LNCaP clone FGC (cell line): ENCODE measurements at regions not wholly inside any gene's neighbourhood (a gene's known extent, or its start where the extent isn't known, plus 50 kb on each side); places are given as distances from the start of the nearest gene placed in this dataset.

ENCODE experiments used
- DNase-seq: peaks from one replicate; pipeline ENCODE4 v3.0.0-alpha.2; 2011; ENCODE audit warnings: low read depth
- H3K4me3 ChIP-seq: 2 replicates; pipeline ENCODE4 v1.5.1; 2011; ENCODE audit warnings: mild to moderate bottlenecking, low read depth, low read length, control low read depth
- TF ChIP-seq, protein P1 (sequence below): IDR thresholded peaks from 2 replicates; pipeline ENCODE4 v1.5.1; 2012; ENCODE audit warnings: mild to moderate bottlenecking; ENCODE audit not compliant: control insufficient read depth, insufficient read depth; ENCODE audit errors: extremely low read depth

DNA sequence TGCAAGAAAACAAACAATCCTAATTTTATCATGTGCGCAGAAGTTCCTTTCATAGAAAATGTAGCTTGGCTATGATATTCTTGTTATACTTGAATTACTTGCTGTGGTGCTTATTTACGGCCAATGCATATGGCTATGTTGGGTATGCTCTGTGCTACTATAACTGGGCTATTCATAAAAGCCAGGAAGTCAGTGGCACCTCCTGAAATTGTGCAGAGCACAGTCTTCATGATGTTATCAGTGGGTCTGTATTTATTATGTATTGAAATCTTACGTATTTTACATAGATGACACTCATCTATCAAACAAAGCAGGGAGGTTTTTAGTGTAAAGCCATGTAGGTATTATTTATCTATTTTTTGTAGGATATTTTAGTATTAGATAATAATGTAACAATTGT lies 196.5 kb upstream of the NAALADL2 start:
- TF ChIP-seq, protein P1, sequence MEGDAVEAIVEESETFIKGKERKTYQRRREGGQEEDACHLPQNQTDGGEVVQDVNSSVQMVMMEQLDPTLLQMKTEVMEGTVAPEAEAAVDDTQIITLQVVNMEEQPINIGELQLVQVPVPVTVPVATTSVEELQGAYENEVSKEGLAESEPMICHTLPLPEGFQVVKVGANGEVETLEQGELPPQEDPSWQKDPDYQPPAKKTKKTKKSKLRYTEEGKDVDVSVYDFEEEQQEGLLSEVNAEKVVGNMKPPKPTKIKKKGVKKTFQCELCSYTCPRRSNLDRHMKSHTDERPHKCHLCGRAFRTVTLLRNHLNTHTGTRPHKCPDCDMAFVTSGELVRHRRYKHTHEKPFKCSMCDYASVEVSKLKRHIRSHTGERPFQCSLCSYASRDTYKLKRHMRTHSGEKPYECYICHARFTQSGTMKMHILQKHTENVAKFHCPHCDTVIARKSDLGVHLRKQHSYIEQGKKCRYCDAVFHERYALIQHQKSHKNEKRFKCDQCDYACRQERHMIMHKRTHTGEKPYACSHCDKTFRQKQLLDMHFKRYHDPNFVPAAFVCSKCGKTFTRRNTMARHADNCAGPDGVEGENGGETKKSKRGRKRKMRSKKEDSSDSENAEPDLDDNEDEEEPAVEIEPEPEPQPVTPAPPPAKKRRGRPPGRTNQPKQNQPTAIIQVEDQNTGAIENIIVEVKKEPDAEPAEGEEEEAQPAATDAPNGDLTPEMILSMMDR, result no peak
- DNase-seq, result no peak
- H3K4me3 ChIP-seq, result no peak overlapping the region

DNA sequence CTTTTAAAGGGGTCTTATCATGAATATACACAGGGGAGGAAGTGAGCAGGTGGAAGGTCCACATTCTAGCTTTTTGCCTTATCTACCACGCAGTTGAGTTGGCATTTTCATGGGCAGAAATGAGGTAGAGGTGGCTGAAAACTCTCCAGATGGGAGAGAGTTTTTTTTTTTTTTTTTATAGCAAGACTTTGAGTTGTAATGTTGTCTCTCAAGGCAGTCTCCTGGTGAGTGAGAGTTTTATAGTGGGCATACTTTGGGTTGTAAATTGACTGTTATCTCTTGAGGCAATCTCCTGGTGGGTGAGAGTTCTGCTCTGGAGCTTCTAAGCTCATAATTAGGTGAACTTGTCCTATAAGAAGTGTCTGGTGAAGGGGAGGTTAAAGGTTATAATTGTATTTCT lies 191.7 kb upstream of the NAALADL2 start:
- no peak overlapping the region for H3K4me3 ChIP-seq
- TF ChIP-seq, protein P1, result no peak
- no peak for DNase-seq

DNA sequence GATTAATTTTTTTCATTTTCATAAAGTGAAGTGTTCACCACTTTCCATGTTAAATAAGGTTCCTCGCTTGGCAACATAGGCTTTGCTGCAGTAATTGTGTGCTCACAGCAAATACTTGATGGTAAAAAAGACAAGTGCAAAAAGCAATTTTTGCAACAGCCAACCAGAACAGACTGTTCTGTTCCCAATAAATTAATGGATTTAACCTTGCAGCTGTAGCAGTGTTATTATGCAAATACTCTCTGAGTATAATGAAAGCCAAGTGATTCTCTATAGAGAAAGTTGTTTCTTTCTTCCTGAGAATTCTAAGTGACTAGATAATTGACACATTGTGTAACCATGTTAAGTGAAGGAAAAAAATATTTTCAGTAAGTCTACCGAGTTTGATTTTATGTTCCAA lies 183.7 kb upstream of the NAALADL2 start:
- DNase-seq, result peak; percentile 13
- no peak overlapping the region for H3K4me3 ChIP-seq
- TF ChIP-seq, protein P1, result no peak

DNA sequence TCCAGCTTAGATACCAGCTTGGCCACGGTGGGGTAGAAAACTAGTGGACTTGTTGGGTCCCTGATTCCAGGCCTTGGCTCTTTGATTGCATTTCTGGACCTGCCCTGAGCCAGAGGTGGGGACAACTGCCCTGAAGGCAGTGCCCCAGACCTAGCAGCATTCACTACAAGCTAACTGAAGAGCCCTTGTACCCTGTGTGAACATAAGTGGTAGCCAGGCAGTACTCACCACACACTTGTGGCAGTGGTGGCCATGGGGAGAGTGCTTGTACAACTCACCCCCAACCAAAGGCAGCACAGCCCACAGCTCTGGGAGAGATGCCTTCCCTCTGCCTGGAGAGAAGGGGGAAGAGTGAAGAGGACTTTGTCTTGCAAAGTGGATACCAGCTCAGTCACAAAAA lies 177.3 kb upstream of the NAALADL2 start:
- H3K4me3 ChIP-seq, result no peak overlapping the region
- TF ChIP-seq, protein P1, result no peak
- no peak for DNase-seq

DNA sequence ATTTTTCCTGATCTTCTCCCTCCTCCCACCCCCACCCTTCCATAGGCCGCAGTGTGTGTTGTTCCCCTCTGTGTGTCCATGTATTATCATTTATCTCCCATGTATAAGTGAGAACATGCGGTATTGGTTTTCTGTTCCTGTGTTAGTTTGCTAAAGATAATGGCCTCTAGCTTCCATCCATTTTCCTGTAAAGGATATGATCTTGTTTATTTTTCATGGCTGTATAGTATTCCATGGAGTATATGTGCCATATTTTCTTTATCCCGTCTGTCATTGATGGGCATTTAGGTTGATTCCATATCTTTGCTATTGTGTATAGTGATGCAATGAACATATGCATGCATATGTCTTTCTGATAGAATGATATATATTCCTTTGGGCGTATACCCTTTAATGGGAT lies 173.3 kb upstream of the NAALADL2 start:
- TF ChIP-seq, protein P1, result no peak
- H3K4me3 ChIP-seq, result no peak overlapping the region
- DNase-seq, result no peak

DNA sequence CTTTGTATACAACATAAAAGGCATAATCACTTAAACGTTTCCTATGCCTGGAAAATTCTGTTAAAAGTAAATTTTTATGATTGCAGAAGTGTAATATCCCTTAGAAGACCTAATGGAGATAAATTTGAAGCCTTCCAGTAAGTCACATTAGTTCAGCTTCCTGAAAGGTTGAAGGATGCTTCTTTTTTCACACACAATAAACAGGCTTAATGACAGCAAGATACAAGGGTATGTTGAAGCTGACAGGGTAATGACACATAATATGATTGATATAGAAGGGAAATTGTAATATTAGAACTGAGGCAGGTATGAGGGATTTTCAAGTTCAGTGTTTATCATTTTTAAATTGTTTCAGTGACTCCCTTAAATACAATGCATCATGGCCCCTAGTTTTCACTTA lies 161.8 kb upstream of the NAALADL2 start:
- TF ChIP-seq, protein P1, result no peak
- no peak overlapping the region for H3K4me3 ChIP-seq
- DNase-seq, result no peak

DNA sequence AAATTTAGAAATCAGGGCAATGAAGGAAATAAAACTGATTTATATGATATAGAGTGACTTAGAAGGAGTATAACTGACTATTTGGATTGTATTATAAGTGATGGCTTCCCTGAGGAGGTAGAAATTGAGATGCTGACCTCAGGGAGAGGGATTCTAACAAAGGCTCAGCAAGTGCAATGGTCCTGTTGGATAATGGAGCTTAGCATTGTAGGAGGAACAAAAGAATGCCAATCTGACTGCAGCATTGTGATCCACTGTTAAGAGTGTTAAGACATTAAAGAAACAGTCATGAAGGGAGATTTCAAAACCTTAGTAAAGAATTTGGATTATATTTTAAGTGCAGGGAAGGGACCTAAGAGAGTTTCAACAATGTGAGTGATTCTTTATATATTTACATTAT lies 158.4 kb upstream of the NAALADL2 start:
- H3K4me3 ChIP-seq, result no peak overlapping the region
- TF ChIP-seq, protein P1, result no peak
- no peak for DNase-seq
